WI38 (cell line): ENCODE measurements at regions not wholly inside any gene's neighbourhood (a gene's known extent, or its start where the extent isn't known, plus 50 kb on each side); places are given as distances from the start of the nearest gene placed in this dataset.

Experiments used
- H3K4me3 ChIP-seq: 2 replicates; pipeline ENCODE4 v1.5.1; 2011; ENCODE audit warnings: low read depth, mild to moderate bottlenecking, control low read depth, low read length
- CTCF ChIP-seq: IDR thresholded peaks from 2 replicates; pipeline ENCODE4 v1.5.1; 2012; ENCODE audit warnings: low read depth, mild to moderate bottlenecking, control low read depth, low read length

- no peak for TF ChIP-seq CTCF
Observed at GRCh38 chr3:99321261-99321660, 317.1 kb upstream of the COL8A1 start.

GRCh38 chr3:99319961-99320360, 318.4 kb upstream of the COL8A1 start:
- no peak overlapping the region for H3K4me3 ChIP-seq
- TF ChIP-seq CTCF, result no peak

More at GRCh38 chr3:99321261-99321660, 317.1 kb upstream of the COL8A1 start:
- H3K4me3 ChIP-seq, result no peak overlapping the region

- no peak for TF ChIP-seq CTCF
- no peak overlapping the region for H3K4me3 ChIP-seq
Observed at GRCh38 chr3:99319450-99319849, 318.9 kb upstream of the COL8A1 start.

- no peak for TF ChIP-seq CTCF
Observed at GRCh38 chr3:99317201-99317600, 321.2 kb upstream of the COL8A1 start.

GRCh38 chr3:99315896-99316295, 322.5 kb upstream of the COL8A1 start:
- no peak for TF ChIP-seq CTCF
- H3K4me3 ChIP-seq, result no peak overlapping the region

More at GRCh38 chr3:99317201-99317600, 321.2 kb upstream of the COL8A1 start:
- no peak overlapping the region for H3K4me3 ChIP-seq

- no peak for TF ChIP-seq CTCF
- no peak overlapping the region for H3K4me3 ChIP-seq
Observed at GRCh38 chr3:99313485-99313884, 324.9 kb upstream of the COL8A1 start.

GRCh38 chr3:99298661-99299060, 339.7 kb upstream of the COL8A1 start:
- TF ChIP-seq CTCF, result no peak

More at GRCh38 chr3:99298661-99299060, 339.7 kb upstream of the COL8A1 start:
- no peak overlapping the region for H3K4me3 ChIP-seq
